Endothelial cell of umbilical vein (primary cell): ENCODE measurements at regions not wholly inside any gene's neighbourhood (a gene's known extent, or its start where the extent isn't known, plus 50 kb on each side); places are given as distances from the start of the nearest gene placed in this dataset.

Experiments
- BruUV-seq: library from RNA; stranded (reverse); fragments of 400-500 nt; replicated peaks from 2 replicates; lab custom pipeline; 2021; lab: Mats Ljungman, UMichigan
- CTCF ChIA-PET: fragments of 300-600, 350-600 bp; sonication (Branson Sonifier 250); formaldehyde crosslinking; loops from one replicate; lab custom pipeline; 2021; ENCODE audit warnings: antibody characterized with exemption, inconsistent platforms; lab: Charles Lee
- POLR2A ChIA-PET: fragments of 300-600, 350-600 bp; sonication (Branson Sonifier 250); formaldehyde crosslinking; loops from one replicate; lab custom pipeline; 2021; ENCODE audit warnings: antibody characterized with exemption, inconsistent platforms; lab: Charles Lee
- DNase-seq: peaks from one replicate; pipeline ENCODE4 v3.0.0-alpha.2; 2011; ENCODE audit warnings: low read depth, low spot score
- FAIRE-seq: peaks from 2 replicates; lab custom pipeline; 2011; peaks lifted over from hg19 to GRCh38; lab: Jason Lieb, UNC
- H2AFZ ChIP-seq: 2 replicates; pipeline ENCODE4 v1.6.0; 2012; ENCODE audit warnings: low read depth, low read length, control low read depth, inconsistent platforms
- H3K27ac ChIP-seq: 2 replicates; pipeline ENCODE4 v1.5.1; 2011; ENCODE audit warnings: low read depth, mild to moderate bottlenecking, control low read depth, low read length, moderate library complexity; ENCODE audit not compliant: insufficient read depth
- H3K27me3 ChIP-seq, 2 experiments: 2 replicates each; pipeline versions ENCODE4 v1.6.0 to v1.6.1; 2011; ENCODE audit warnings: low read length in 2 of 2, mixed read lengths in 1 of 2; ENCODE audit not compliant: control insufficient read depth in 2 of 2, insufficient read depth in 2 of 2
- H3K36me3 ChIP-seq, 2 experiments: 2 replicates in 1 of 2; 3 replicates in 1 of 2; pipeline ENCODE4 v1.5.1; 2011; ENCODE audit warnings: low read length in 2 of 2, mild to moderate bottlenecking in 1 of 2, moderate library complexity in 1 of 2; ENCODE audit not compliant: control insufficient read depth in 2 of 2, insufficient read depth in 2 of 2; ENCODE audit errors: extremely low read depth in 1 of 2
- H3K4me1 ChIP-seq: 3 replicates; pipeline ENCODE4 v1.5.1; 2011; ENCODE audit warnings: mild to moderate bottlenecking, low read length; ENCODE audit not compliant: control insufficient read depth, insufficient read depth; ENCODE audit errors: extremely low read depth
- H3K4me2 ChIP-seq: 2 replicates; pipeline ENCODE4 v1.6.1; 2011; ENCODE audit warnings: low read length, control low read depth, mixed read lengths; ENCODE audit not compliant: insufficient read depth
- H3K4me3 ChIP-seq, 3 experiments: fragments of 200-600 bp in 1 of 3; sonication (generic), shearing (Covaris generic) in 1 of 3; replicated peaks in 1 of 3; 2 replicates each; pipeline ENCODE4 v1.5.1; 2011 to 2016; ENCODE audit warnings: control low read depth in 3 of 3, low read length in 3 of 3, mild to moderate bottlenecking in 2 of 3, inconsistent platforms in 1 of 3, low read depth in 1 of 3, moderate library complexity in 1 of 3; ENCODE audit not compliant: insufficient read depth in 1 of 3
- H3K79me2 ChIP-seq: 2 replicates; pipeline ENCODE4 v1.6.0; 2012; ENCODE audit warnings: low read length, inconsistent platforms; ENCODE audit not compliant: control insufficient read depth, insufficient read depth
- H3K9ac ChIP-seq: replicated peaks from 2 replicates; pipeline ENCODE3; 2011; ENCODE audit warnings: low read length, control low read depth; ENCODE audit not compliant: insufficient read depth; ENCODE audit errors: extremely low read depth
- H3K9me1 ChIP-seq: replicated peaks from 3 replicates; pipeline ENCODE4 v1.6.0; 2011; ENCODE audit warnings: mild to moderate bottlenecking, low read length; ENCODE audit not compliant: control insufficient read depth, insufficient read depth; ENCODE audit errors: extremely low read depth
- H3K9me3 ChIP-seq: replicated peaks from 2 replicates; pipeline ENCODE4 v1.5.1; 2012; ENCODE audit warnings: low read length, inconsistent platforms; ENCODE audit not compliant: control insufficient read depth, insufficient read depth
- H4K20me1 ChIP-seq: replicated peaks from 2 replicates; pipeline ENCODE3; 2011; ENCODE audit warnings: mild to moderate bottlenecking, low read length; ENCODE audit not compliant: control insufficient read depth, insufficient read depth; ENCODE audit errors: extremely low read depth
- CTCF ChIP-seq, 2 donors: IDR thresholded peaks; 1 replicate in 1 of 2; 2 replicates in 1 of 2; pipeline ENCODE4 v1.5.1; 2011; ENCODE audit warnings: low read length in 2 of 2, mild to moderate bottlenecking in 2 of 2, moderate library complexity in 2 of 2, control low read depth in 1 of 2, inconsistent platforms in 1 of 2, low read depth in 1 of 2; ENCODE audit not compliant: insufficient read depth in 1 of 2; ENCODE audit errors: extremely low read depth in 1 of 2
- EZH2 ChIP-seq: IDR thresholded peaks from 2 replicates; pipeline ENCODE4 v1.6.1; 2012; ENCODE audit warnings: borderline replicate concordance, low read depth, mild to moderate bottlenecking, moderate library complexity, low read length, inconsistent platforms; ENCODE audit not compliant: severe bottlenecking
- FOS ChIP-seq: IDR thresholded peaks from 2 replicates; pipeline ENCODE4 v1.6.1; 2011; ENCODE audit warnings: mild to moderate bottlenecking, low read length, moderate library complexity, borderline replicate concordance; ENCODE audit not compliant: insufficient read depth
- GATA2 ChIP-seq: IDR thresholded peaks from 2 replicates; pipeline ENCODE4 v1.7.0; 2011; ENCODE audit warnings: low read depth, mild to moderate bottlenecking, moderate library complexity, mixed read lengths, low read length; ENCODE audit not compliant: insufficient read length, insufficient read depth
- JUN ChIP-seq: IDR thresholded peaks from 2 replicates; pipeline ENCODE4 v1.6.1; 2011; ENCODE audit warnings: borderline replicate concordance, low read depth; ENCODE audit not compliant: insufficient read length, insufficient read depth
- MYC ChIP-seq: IDR thresholded peaks from one replicate; pipeline ENCODE4 v1.6.1; 2011; ENCODE audit warnings: mild to moderate bottlenecking, low read depth, low read length
- POLR2A ChIP-seq: IDR thresholded peaks from 2 replicates; pipeline ENCODE4 v1.6.1; 2012; ENCODE audit warnings: low read depth, mild to moderate bottlenecking, control low read depth, low read length
- POLR2AphosphoS5 ChIP-seq: IDR thresholded peaks from 2 replicates; pipeline ENCODE4 v1.6.1; 2012; ENCODE audit warnings: low read depth, mild to moderate bottlenecking, control low read depth, low read length, moderate library complexity; ENCODE audit not compliant: insufficient read depth
- dilution Hi-C: fragments of 300-500 bp; cut with MboI; formaldehyde crosslinking; loops from one replicate; pipeline ENCODE4 v1.15.0; 2019; ENCODE audit warnings: low sequenced_read_pairs; ENCODE audit not compliant: extremely low pct_ligation_motif_present
- intact Hi-C: fragments of 100-400 bp; cut with micrococcal nuclease; formaldehyde crosslinking; loops from one replicate; pipeline ENCODE4 v1.10.0; 2022
- TF ChIP-seq, protein P1 (sequence below): IDR thresholded peaks from 2 replicates; pipeline ENCODE4 v1.6.1; 2011; ENCODE audit not compliant: insufficient read depth, insufficient read length

- no peaks in the 10 kb centered on the region for H3K9me1 ChIP-seq
- no peak overlapping the region for H3K4me2 ChIP-seq
- no TSS peak for BruUV-seq
- intact Hi-C loops (no loop called here), dilution Hi-C loops (no loop called here)
- FAIRE-seq (no peak), DNase-seq (no peak)
- TF ChIP-seq POLR2AphosphoS5, result no peak
- TF ChIP-seq, protein P1, sequence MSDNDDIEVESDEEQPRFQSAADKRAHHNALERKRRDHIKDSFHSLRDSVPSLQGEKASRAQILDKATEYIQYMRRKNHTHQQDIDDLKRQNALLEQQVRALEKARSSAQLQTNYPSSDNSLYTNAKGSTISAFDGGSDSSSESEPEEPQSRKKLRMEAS, result no peak
- TF ChIP-seq CTCF (IDR thresholded peaks at IDR 0.05; ENCODE audit: extremely low read depth in 1 of 2, insufficient read depth in 1 of 2, low read depth in 1 of 2, low read length in 2 of 2), result no peak
- TF ChIP-seq JUN, result no peak
- TF ChIP-seq MYC, result no peak
- no peak for TF ChIP-seq FOS
- TF ChIP-seq GATA2, result no peak
- TF ChIP-seq POLR2A, result no peak
- TF ChIP-seq EZH2, result no peak
- no peak overlapping the region for H3K27ac ChIP-seq
- no peak overlapping the region for H2AFZ ChIP-seq
- H3K36me3 ChIP-seq, result no peaks in the 10 kb centered on the region
- H3K9ac ChIP-seq, result no peak overlapping the region
- peaks cover 4% of the 10 kb centered on the region for H3K4me1 ChIP-seq
- POLR2A ChIA-PET, result no interaction called here
- H3K9me3 ChIP-seq, result no peaks in the 10 kb centered on the region
- no peaks in the 10 kb centered on the region for H4K20me1 ChIP-seq
- H3K79me2 ChIP-seq, result no peaks in the 10 kb centered on the region
- CTCF ChIA-PET, result no interaction called here
- no peak overlapping the region for H3K4me3 ChIP-seq
- no peaks in the 10 kb centered on the region for H3K27me3 ChIP-seq
These were observed 317.1 kb upstream of the CWC22 start for GRCh38 chr2:180324182-180324581.
